ENCODE measurements at regions not wholly inside any gene's neighbourhood (a gene's known extent, or its start where the extent isn't known, plus 50 kb on each side); places are given as distances from the start of the nearest gene placed in this dataset.

GRCh38 chr11:128116885-128117284, 470.5 kb downstream of the ETS1 start:
- TF ChIP-seq, protein P1, sequence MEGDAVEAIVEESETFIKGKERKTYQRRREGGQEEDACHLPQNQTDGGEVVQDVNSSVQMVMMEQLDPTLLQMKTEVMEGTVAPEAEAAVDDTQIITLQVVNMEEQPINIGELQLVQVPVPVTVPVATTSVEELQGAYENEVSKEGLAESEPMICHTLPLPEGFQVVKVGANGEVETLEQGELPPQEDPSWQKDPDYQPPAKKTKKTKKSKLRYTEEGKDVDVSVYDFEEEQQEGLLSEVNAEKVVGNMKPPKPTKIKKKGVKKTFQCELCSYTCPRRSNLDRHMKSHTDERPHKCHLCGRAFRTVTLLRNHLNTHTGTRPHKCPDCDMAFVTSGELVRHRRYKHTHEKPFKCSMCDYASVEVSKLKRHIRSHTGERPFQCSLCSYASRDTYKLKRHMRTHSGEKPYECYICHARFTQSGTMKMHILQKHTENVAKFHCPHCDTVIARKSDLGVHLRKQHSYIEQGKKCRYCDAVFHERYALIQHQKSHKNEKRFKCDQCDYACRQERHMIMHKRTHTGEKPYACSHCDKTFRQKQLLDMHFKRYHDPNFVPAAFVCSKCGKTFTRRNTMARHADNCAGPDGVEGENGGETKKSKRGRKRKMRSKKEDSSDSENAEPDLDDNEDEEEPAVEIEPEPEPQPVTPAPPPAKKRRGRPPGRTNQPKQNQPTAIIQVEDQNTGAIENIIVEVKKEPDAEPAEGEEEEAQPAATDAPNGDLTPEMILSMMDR (IDR thresholded peaks at IDR 0.05; ENCODE audit: poor library complexity, severe bottlenecking) = no peak
- TF ChIP-seq RAD21 (conservative IDR thresholded peaks at IDR 0.05) (no peak), POLR2AphosphoS5 (IDR thresholded peaks at IDR 0.05) (no peak), EZH2 (IDR thresholded peaks at IDR 0.05; ENCODE audit: borderline replicate concordance, insufficient read depth, low read length, poor library complexity, severe bottlenecking) (no peak), MXI1 (conservative IDR thresholded peaks at IDR 0.05; ENCODE audit: poor library complexity, severe bottlenecking) (no peak), EP300 (conservative IDR thresholded peaks at IDR 0.05; ENCODE audit: poor library complexity, severe bottlenecking) (no peak), TAF1 (IDR thresholded peaks at IDR 0.05; ENCODE audit: low read depth) (no peak)
- TF ChIP-seq, protein P2, sequence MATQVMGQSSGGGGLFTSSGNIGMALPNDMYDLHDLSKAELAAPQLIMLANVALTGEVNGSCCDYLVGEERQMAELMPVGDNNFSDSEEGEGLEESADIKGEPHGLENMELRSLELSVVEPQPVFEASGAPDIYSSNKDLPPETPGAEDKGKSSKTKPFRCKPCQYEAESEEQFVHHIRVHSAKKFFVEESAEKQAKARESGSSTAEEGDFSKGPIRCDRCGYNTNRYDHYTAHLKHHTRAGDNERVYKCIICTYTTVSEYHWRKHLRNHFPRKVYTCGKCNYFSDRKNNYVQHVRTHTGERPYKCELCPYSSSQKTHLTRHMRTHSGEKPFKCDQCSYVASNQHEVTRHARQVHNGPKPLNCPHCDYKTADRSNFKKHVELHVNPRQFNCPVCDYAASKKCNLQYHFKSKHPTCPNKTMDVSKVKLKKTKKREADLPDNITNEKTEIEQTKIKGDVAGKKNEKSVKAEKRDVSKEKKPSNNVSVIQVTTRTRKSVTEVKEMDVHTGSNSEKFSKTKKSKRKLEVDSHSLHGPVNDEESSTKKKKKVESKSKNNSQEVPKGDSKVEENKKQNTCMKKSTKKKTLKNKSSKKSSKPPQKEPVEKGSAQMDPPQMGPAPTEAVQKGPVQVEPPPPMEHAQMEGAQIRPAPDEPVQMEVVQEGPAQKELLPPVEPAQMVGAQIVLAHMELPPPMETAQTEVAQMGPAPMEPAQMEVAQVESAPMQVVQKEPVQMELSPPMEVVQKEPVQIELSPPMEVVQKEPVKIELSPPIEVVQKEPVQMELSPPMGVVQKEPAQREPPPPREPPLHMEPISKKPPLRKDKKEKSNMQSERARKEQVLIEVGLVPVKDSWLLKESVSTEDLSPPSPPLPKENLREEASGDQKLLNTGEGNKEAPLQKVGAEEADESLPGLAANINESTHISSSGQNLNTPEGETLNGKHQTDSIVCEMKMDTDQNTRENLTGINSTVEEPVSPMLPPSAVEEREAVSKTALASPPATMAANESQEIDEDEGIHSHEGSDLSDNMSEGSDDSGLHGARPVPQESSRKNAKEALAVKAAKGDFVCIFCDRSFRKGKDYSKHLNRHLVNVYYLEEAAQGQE (IDR thresholded peaks at IDR 0.05; ENCODE audit: borderline replicate concordance) = no peak
